HCT116 (cell line): ENCODE measurements at regions not wholly inside any gene's neighbourhood (a gene's known extent, or its start where the extent isn't known, plus 50 kb on each side); places are given as distances from the start of the nearest gene placed in this dataset.

ENCODE experiments used
- CEBPB ChIP-seq: IDR thresholded peaks from 2 replicates; pipeline ENCODE4 v1.6.1; 2012; ENCODE audit warnings: low read depth
- CTCF ChIP-seq, 3 experiments: fragments of 200-600 bp in 1 of 3; sonication (generic) in 1 of 3; IDR thresholded peaks in 2 of 3; conservative IDR thresholded peaks in 1 of 3; 2 replicates each; pipeline ENCODE4 v1.5.1; 2012 to 2017; ENCODE audit warnings: low read depth in 2 of 3, low read length in 2 of 3, antibody characterized with exemption in 1 of 3, borderline replicate concordance in 1 of 3, control low read depth in 1 of 3, mild to moderate bottlenecking in 1 of 3, mixed read lengths in 1 of 3, mixed run types in 1 of 3, moderate library complexity in 1 of 3; ENCODE audit not compliant: insufficient read depth in 1 of 3
- MAX ChIP-seq: IDR thresholded peaks from 2 replicates; pipeline ENCODE4 v1.6.1; 2012
- POLR2A ChIP-seq: IDR thresholded peaks from 2 replicates; pipeline ENCODE4 v1.7.0; 2011; ENCODE audit warnings: borderline replicate concordance; ENCODE audit not compliant: insufficient read depth, insufficient read length; ENCODE audit errors: extremely low read depth
- RAD21 ChIP-seq: IDR thresholded peaks from 2 replicates; pipeline ENCODE4 v1.6.1; 2012; ENCODE audit warnings: low read depth, mild to moderate bottlenecking
- REST ChIP-seq: IDR thresholded peaks from 2 replicates; pipeline ENCODE4 v1.6.1; 2012; ENCODE audit warnings: low read depth
- SP1 ChIP-seq: IDR thresholded peaks from 2 replicates; pipeline ENCODE4 v1.6.1; 2012; ENCODE audit warnings: low read depth
- SRF ChIP-seq: IDR thresholded peaks from 2 replicates; pipeline ENCODE4 v1.6.1; 2012; ENCODE audit warnings: low read depth
- ZNF274 ChIP-seq: fragments of 200-500 bp; sonication (Bioruptor generic); IDR thresholded peaks from 2 replicates; pipeline ENCODE4 v1.6.1; 2014; ENCODE audit warnings: mild to moderate bottlenecking, low read depth, low read length, inconsistent platforms

GRCh38 chr20:39879296-39879695, 809.7 kb downstream of the MAFB start:
- no peak for TF ChIP-seq REST
- no peak for TF ChIP-seq CTCF (IDR thresholded peaks at IDR 0.05 in 2 of 3, conservative IDR thresholded peaks at IDR 0.05 in 1 of 3; ENCODE audit: borderline replicate concordance in 1 of 3, insufficient read depth in 1 of 3, low read depth in 2 of 3, low read length in 2 of 3)
- TF ChIP-seq CEBPB: no peak
- no peak for TF ChIP-seq POLR2A
- no peak for TF ChIP-seq MAX
- TF ChIP-seq SP1: no peak
- no peak for TF ChIP-seq RAD21
- no peak for TF ChIP-seq SRF
- no peak for TF ChIP-seq ZNF274
